ENCODE measurements at regions not wholly inside any gene's neighbourhood (a gene's known extent, or its start where the extent isn't known, plus 50 kb on each side); places are given as distances from the start of the nearest gene placed in this dataset.

DNA sequence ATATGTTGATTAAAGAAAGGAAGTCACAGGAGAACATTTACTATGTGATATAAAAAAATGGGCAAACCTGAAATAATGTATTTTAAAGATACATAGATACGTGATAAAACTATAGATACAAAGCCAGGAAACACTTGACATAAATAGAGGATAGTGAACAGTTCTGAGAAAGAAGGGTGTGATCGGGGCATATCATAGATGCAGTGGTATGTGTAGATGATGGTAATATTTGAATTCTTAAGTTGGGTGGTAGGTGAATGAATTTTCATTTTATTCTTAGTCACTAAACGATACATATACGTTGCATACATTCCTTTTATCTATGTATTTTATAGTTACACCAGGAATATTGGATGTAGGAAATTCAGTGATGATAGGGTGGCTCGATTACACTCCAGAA lies 138.7 kb upstream of the ARRDC3 start:
- TF ChIP-seq CTCF (IDR thresholded peaks at IDR 0.05; ENCODE audit: low read depth, low read length) (no peak), EZH2phosphoT487 (IDR thresholded peaks at IDR 0.05; ENCODE audit: low read depth) (no peak)

Measured in OCI-LY3 (cell line).